ENCODE measurements at regions not wholly inside any gene's neighbourhood (a gene's known extent, or its start where the extent isn't known, plus 50 kb on each side); places are given as distances from the start of the nearest gene placed in this dataset.
"Not testable (repeated sequence)": the region's sequence is repeated elsewhere in the genome, so short reads cannot be mapped to it uniquely, and the experiment has no call there.

GRCh38 chr7:128561116-128561722 is 84.7 kb downstream of the METTL2B start:
- H3K36me3 ChIP-seq (ENCODE audit: insufficient read depth, low read length); DNase-seq; H4K20me1 ChIP-seq (ENCODE audit: insufficient read depth, low read length); H3K9ac ChIP-seq (ENCODE audit: low read depth, low read length); ATAC-seq (ENCODE audit: insufficient read depth, low read depth); H3K4me3 ChIP-seq (ENCODE audit: low read depth in 1 of 2, low read length in 2 of 2); H3K4me1 ChIP-seq (ENCODE audit: insufficient read depth, low read length); H3K9me3 ChIP-seq (ENCODE audit: insufficient read depth, low read length, severe bottlenecking); H3K4me2 ChIP-seq (ENCODE audit: insufficient read depth, low read length); H2AFZ ChIP-seq (ENCODE audit: low read depth, low read length); H3K27ac ChIP-seq (ENCODE audit: low read length); H3K27me3 ChIP-seq (ENCODE audit: insufficient read depth, low read length, poor library complexity): not testable (repeated sequence)
- peaks cover 78% of the 10 kb centered on the region for H3K79me2 ChIP-seq (ENCODE audit: insufficient read depth, low read length)

- not testable (repeated sequence) for H3K4me2 ChIP-seq (ENCODE audit: insufficient read depth, low read length); H3K4me1 ChIP-seq (ENCODE audit: insufficient read depth, low read length); H3K4me3 ChIP-seq (ENCODE audit: low read depth in 1 of 2, low read length in 2 of 2); H3K9ac ChIP-seq (ENCODE audit: low read depth, low read length); H3K9me3 ChIP-seq (ENCODE audit: insufficient read depth, low read length, severe bottlenecking); H3K27ac ChIP-seq (ENCODE audit: low read length); H3K36me3 ChIP-seq (ENCODE audit: insufficient read depth, low read length); H2AFZ ChIP-seq (ENCODE audit: low read depth, low read length); DNase-seq; H4K20me1 ChIP-seq (ENCODE audit: insufficient read depth, low read length); H3K27me3 ChIP-seq (ENCODE audit: insufficient read depth, low read length, poor library complexity); ATAC-seq (ENCODE audit: insufficient read depth, low read depth)
- peaks cover 82% of the 10 kb centered on the region for H3K79me2 ChIP-seq (ENCODE audit: insufficient read depth, low read length)
Observed at GRCh38 chr7:128562795-128563194, 86.2 kb downstream of the METTL2B start.

GRCh38 chr7:128564123-128564700 is 87.7 kb downstream of the METTL2B start:
- not testable (repeated sequence) for H3K27me3 ChIP-seq (ENCODE audit: insufficient read depth, low read length, poor library complexity); ATAC-seq (ENCODE audit: insufficient read depth, low read depth); H3K4me1 ChIP-seq (ENCODE audit: insufficient read depth, low read length); H3K9me3 ChIP-seq (ENCODE audit: insufficient read depth, low read length, severe bottlenecking); H3K4me2 ChIP-seq (ENCODE audit: insufficient read depth, low read length); H3K27ac ChIP-seq (ENCODE audit: low read length); DNase-seq; H2AFZ ChIP-seq (ENCODE audit: low read depth, low read length); H3K4me3 ChIP-seq (ENCODE audit: low read depth in 1 of 2, low read length in 2 of 2); H4K20me1 ChIP-seq (ENCODE audit: insufficient read depth, low read length); H3K9ac ChIP-seq (ENCODE audit: low read depth, low read length)
- peaks cover 81% of the 10 kb centered on the region for H3K79me2 ChIP-seq (ENCODE audit: insufficient read depth, low read length)
- H3K36me3 ChIP-seq (ENCODE audit: insufficient read depth, low read length), result peaks cover 16% of the 10 kb centered on the region

- H3K9ac ChIP-seq (ENCODE audit: low read depth, low read length); H3K9me3 ChIP-seq (ENCODE audit: insufficient read depth, low read length, severe bottlenecking); H3K27ac ChIP-seq (ENCODE audit: low read length); H4K20me1 ChIP-seq (ENCODE audit: insufficient read depth, low read length); H3K27me3 ChIP-seq (ENCODE audit: insufficient read depth, low read length, poor library complexity); ATAC-seq (ENCODE audit: insufficient read depth, low read depth); H3K4me3 ChIP-seq (ENCODE audit: low read depth in 1 of 2, low read length in 2 of 2); H2AFZ ChIP-seq (ENCODE audit: low read depth, low read length); H3K4me1 ChIP-seq (ENCODE audit: insufficient read depth, low read length); H3K4me2 ChIP-seq (ENCODE audit: insufficient read depth, low read length); DNase-seq: not testable (repeated sequence)
- Histone ChIP-seq H3K79me2 (ENCODE audit: insufficient read depth, low read length) (peaks cover 81% of the 10 kb centered on the region), H3K36me3 (ENCODE audit: insufficient read depth, low read length) (peaks cover 15% of the 10 kb centered on the region)
Observed at GRCh38 chr7:128564932-128565864, 88.7 kb downstream of the METTL2B start.

GRCh38 chr7:128575277-128575676 is 96.8 kb upstream of the GARIN1A start:
- H3K9me3 ChIP-seq (ENCODE audit: insufficient read depth, low read length, severe bottlenecking); ATAC-seq (ENCODE audit: insufficient read depth, low read depth); H3K27ac ChIP-seq (ENCODE audit: low read length); H3K4me1 ChIP-seq (ENCODE audit: insufficient read depth, low read length); H2AFZ ChIP-seq (ENCODE audit: low read depth, low read length); H3K4me3 ChIP-seq (ENCODE audit: low read depth in 1 of 2, low read length in 2 of 2); H3K9ac ChIP-seq (ENCODE audit: low read depth, low read length); H3K27me3 ChIP-seq (ENCODE audit: insufficient read depth, low read length, poor library complexity); DNase-seq; H4K20me1 ChIP-seq (ENCODE audit: insufficient read depth, low read length); H3K4me2 ChIP-seq (ENCODE audit: insufficient read depth, low read length): not testable (repeated sequence)
- Histone ChIP-seq H3K79me2 (ENCODE audit: insufficient read depth, low read length) (peaks cover 35% of the 10 kb centered on the region), H3K36me3 (ENCODE audit: insufficient read depth, low read length) (peaks cover 33% of the 10 kb centered on the region)

- H3K4me2 ChIP-seq (ENCODE audit: insufficient read depth, low read length); H3K9ac ChIP-seq (ENCODE audit: low read depth, low read length); DNase-seq; ATAC-seq (ENCODE audit: insufficient read depth, low read depth); H2AFZ ChIP-seq (ENCODE audit: low read depth, low read length); H3K4me1 ChIP-seq (ENCODE audit: insufficient read depth, low read length); H3K27me3 ChIP-seq (ENCODE audit: insufficient read depth, low read length, poor library complexity); H3K4me3 ChIP-seq (ENCODE audit: low read depth in 1 of 2, low read length in 2 of 2); H3K9me3 ChIP-seq (ENCODE audit: insufficient read depth, low read length, severe bottlenecking); H4K20me1 ChIP-seq (ENCODE audit: insufficient read depth, low read length); H3K27ac ChIP-seq (ENCODE audit: low read length): not testable (repeated sequence)
- Histone ChIP-seq H3K36me3 (ENCODE audit: insufficient read depth, low read length) (peaks cover 37% of the 10 kb centered on the region), H3K79me2 (ENCODE audit: insufficient read depth, low read length) (peaks cover 22% of the 10 kb centered on the region)
Observed at GRCh38 chr7:128576953-128577352, 95.1 kb upstream of the GARIN1A start.

- H3K27me3 ChIP-seq (ENCODE audit: insufficient read depth, low read length, poor library complexity); H3K9me3 ChIP-seq (ENCODE audit: insufficient read depth, low read length, severe bottlenecking); DNase-seq; H3K4me3 ChIP-seq (ENCODE audit: low read depth in 1 of 2, low read length in 2 of 2); H3K4me2 ChIP-seq (ENCODE audit: insufficient read depth, low read length); H4K20me1 ChIP-seq (ENCODE audit: insufficient read depth, low read length); H3K4me1 ChIP-seq (ENCODE audit: insufficient read depth, low read length); H3K9ac ChIP-seq (ENCODE audit: low read depth, low read length); H3K79me2 ChIP-seq (ENCODE audit: insufficient read depth, low read length); H3K27ac ChIP-seq (ENCODE audit: low read length); H2AFZ ChIP-seq (ENCODE audit: low read depth, low read length); ATAC-seq (ENCODE audit: insufficient read depth, low read depth): not testable (repeated sequence)
- peaks cover 31% of the 10 kb centered on the region for H3K36me3 ChIP-seq (ENCODE audit: insufficient read depth, low read length)
Observed at GRCh38 chr7:128579843-128580242, 92.2 kb upstream of the GARIN1A start.

- H3K27ac ChIP-seq (ENCODE audit: low read length); H3K4me3 ChIP-seq (ENCODE audit: low read depth in 1 of 2, low read length in 2 of 2); H3K4me1 ChIP-seq (ENCODE audit: insufficient read depth, low read length); ATAC-seq (ENCODE audit: insufficient read depth, low read depth); H4K20me1 ChIP-seq (ENCODE audit: insufficient read depth, low read length); H3K79me2 ChIP-seq (ENCODE audit: insufficient read depth, low read length); H3K9ac ChIP-seq (ENCODE audit: low read depth, low read length); H3K27me3 ChIP-seq (ENCODE audit: insufficient read depth, low read length, poor library complexity); H3K9me3 ChIP-seq (ENCODE audit: insufficient read depth, low read length, severe bottlenecking); H2AFZ ChIP-seq (ENCODE audit: low read depth, low read length); DNase-seq; H3K4me2 ChIP-seq (ENCODE audit: insufficient read depth, low read length): not testable (repeated sequence)
- peaks cover 25% of the 10 kb centered on the region for H3K36me3 ChIP-seq (ENCODE audit: insufficient read depth, low read length)
Observed at GRCh38 chr7:128581100-128581499, 91.0 kb upstream of the GARIN1A start.
